ENCODE measurements at regions not wholly inside any gene's neighbourhood (a gene's known extent, or its start where the extent isn't known, plus 50 kb on each side); places are given as distances from the start of the nearest gene placed in this dataset.
"Not testable (repeated sequence)": the region's sequence is repeated elsewhere in the genome, so short reads cannot be mapped to it uniquely, and the experiment has no call there.

DNA sequence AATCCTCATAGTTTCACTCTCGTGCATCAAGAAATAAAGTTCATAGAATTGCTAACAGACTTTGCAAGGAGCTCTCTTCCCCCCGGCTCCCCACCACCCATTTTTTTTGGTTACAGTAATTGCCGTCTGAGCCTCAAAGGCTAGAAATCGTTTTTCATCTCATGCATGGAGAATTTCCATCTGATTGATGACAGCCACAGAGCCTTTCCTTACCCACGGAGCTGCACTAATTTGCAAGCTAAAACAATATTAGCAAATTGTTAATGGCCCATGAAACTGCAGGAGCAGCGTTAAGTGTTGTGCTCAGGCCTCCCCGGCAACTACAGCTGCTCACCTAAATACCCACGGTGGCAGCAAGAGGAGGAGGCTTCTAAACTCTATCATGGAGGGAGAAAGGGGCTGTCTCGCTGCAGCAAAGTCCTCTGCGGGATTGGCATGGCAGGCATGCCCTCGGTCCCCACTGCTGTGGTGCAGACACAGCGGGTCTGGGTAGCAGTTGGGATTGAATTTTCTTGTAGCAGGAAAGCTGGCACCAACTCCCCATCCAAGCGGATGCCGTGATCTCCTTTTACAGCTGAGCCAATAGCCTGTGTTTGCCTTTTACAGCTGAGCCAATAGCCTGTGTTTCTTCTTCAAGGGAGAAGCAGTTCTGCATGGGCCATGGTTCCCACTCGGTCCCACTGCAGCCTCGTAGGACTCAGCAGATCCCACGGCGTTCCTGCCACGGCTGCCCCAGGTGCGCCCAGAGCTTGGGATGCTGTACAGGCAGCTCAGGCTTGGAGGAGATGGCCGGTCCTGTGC, 412.3 kb downstream of the BRD1 start:
- no peak for DNase-seq

DNA sequence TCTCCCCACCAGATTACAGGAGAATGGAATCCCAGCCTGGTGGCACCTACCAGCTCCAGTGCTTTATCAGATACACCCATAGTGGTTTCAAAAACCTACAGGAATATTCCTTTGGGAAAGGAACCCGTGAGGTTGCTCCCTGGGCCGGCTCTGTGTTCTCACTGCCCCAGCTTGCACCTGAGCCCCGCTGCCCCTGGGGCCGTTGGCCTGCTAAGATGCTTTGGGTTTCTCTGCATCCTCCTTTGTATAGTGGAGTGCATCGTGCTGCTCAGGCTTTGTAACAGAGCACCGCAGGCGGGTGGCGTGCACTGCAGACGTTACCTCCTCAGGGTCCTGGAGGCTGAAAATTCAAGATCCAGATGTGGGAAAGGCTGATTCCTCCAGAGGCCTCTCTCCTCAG, 414.1 kb downstream of the BRD1 start:
- DNase-seq: no peak

DNA sequence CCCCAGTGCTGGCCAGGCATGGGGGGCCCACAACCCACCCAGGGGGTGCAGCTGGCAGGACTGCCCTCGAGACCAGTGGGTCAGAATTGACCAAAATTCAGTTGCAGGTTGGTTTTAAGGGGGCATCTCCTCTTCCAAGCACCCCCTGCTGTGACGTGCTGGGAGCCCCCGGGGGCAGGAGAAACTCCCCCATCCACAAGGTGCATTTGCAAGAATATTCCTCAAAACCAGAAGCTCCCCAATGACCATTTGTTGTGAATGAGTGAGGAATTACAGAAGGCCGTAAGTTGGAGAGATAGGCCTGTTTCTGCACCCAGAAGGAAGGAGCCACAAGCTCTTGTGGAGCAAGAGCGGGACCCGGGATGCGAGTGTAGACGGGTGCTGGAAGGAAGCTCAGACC, 414.5 kb downstream of the BRD1 start:
- no peak for DNase-seq

GRCh38 chr22:49412236-49412635, 415.4 kb downstream of the BRD1 start:
- no peak for DNase-seq

GRCh38 chr22:49411236-49411635, 416.4 kb downstream of the BRD1 start:
- no peak for DNase-seq

DNA sequence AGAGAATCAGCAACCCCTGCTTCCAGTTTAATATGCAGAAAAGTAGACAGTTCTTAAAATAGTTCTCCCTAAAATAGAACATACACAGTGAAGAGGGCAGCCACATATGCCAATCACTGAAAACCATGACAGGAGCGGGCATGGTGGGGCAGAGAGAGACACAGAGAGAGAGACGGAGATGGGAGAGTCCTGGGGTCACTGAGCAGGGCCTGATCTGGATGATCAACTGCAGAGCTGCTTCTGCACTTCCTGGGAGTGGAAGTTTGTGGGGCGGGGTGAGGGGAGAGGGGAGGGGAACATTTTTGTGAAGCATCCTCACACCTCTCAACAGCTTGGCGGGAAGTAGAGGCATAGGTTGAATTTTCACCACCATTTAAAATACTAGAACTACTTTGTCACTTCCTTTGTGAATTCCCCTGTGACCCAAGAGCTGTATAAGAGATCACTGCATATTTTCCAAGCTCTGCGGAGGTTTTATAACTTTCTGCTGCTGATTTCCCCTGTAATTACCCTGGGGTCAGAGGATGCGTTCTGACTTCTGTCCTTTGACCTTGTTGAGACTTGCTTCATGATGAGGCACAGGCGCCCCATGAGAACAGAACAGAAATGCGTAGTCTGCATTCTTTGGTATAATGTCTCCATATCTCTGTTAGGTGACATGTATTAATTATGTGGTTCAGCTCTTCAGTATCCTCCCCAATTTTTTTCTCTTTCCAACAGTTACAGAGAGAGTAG, 419.4 kb downstream of the BRD1 start:
- no peak for DNase-seq

GRCh38 chr22:49406879-49407587, 420.6 kb downstream of the BRD1 start:
- no peak for DNase-seq

DNA sequence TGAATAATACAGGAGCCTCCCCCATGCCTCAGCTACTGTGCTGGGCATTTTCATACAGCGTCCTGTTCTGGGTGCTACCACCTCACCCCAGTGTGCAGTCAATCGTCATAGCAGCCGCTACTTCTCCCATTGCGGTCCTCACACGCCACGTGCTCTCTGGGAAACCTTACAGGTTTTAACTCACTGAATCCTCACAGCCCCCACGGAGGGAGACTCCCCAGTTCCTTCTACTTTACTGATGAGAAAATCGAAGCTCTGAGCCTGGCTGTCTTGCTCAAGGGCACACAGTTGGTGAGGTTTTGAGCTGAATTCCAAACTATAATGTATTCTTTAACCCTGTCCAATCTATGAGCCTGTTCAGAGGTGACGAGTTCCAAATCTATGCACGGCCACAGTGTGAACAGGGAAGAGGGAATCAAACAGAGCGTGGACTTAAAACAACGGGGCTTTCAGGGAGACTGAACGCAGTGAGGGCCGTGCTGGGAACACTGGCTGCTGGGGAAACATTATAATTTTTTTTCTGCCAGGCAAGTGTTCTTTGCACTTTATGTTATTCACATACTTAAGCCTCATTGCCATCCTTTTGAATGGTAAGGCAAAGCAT, 421.5 kb downstream of the BRD1 start:
- DNase-seq: no peak

DNA sequence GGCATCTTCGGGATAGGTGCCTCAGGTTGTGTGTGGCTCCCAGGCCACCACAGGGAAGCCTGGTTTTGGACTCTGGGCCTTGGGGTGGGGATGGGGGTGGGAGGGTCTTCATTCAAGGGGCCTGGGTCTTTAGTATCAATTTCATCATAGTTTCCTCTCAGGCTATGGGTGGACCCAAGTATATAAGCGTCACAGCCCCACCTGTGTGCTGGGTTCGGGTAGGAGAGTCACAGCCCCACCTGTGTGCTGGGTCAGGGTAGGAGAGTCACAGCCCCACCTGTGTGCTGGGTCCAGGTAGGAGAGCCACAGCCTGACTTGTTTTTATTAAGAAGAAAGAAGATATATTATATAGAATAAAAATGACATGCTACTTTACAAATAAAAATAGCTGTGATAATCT, 422.1 kb downstream of the BRD1 start:
- DNase-seq: no peak

DNA sequence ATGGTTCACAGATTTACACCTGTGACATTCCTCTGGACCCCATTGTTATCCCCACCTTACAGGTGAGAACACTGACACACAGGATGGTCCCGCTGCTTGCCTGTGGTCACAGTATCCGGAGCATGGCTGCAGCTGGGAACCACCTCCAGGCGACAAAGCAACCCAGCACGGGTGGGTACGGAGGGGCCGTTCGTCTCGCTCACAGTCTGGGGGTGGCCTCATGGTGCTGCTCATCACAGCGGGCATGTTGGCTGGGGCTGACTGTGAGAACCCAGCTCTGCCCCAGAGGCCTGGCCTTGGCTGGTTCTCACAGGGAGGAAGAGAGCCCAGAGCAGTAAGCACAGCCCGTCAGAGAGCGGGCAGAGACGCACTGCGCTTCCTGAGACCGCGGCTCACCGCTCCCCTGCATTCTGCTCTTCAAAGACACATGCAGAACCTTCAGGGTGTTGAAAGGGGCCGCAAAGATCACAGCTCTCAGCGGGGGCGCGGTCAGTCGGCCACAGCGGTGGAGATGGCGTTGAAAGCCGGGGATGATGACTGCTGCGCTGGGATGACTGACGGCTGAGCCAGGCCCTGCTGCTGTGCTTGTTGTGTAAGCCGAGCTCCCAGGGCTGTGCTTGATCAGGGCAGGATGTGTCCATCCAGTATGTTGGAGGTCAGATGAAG, 423.0 kb downstream of the BRD1 start:
- no peak for DNase-seq

DNA sequence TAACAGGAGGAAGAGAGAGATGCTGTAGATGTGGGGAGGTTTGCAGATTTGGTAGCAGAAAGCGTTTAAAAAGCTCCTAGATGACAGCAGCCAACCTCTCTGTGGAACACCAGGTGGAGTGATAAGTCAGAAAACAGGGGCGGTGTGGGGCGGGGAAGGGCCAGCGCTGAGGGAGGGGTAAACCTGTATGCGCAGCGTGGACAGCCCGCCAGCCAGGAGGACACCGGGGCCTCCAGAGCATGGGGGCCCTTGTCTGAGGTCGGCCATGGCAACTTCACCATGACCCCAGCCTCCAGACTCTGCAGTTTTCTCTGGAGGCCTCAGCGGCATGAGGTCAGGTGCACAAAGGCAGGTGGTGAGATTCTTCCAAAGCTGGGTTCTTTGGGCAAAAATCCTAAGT, 423.7 kb downstream of the BRD1 start:
- DNase-seq: no peak

- DNase-seq: no peak
Measured at GRCh38 chr22:49403102-49403501, 424.6 kb downstream of the BRD1 start.

DNA sequence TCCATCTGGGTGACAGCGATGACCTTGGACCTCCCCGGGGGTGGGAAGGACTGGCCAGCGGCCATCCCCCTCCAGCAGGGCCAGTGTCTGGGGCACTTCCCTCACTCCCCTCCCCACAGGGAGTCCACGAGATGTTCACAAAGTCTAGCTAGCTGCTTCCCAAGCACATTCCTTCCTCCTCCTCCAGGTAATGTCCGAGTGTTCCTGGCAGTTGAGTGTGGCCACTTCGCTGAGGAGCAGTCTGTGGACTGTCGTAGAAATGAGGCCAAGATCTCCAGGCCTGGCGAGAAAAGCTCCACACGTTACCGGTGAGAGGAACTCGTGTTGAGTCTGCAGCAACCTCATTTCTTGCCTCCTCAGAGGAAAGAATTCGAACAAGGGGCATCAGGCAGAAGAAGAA, 425.5 kb downstream of the BRD1 start:
- no peak for DNase-seq

- DNase-seq: no peak
Measured at GRCh38 chr22:49400941-49401598, 426.6 kb downstream of the BRD1 start.

DNA sequence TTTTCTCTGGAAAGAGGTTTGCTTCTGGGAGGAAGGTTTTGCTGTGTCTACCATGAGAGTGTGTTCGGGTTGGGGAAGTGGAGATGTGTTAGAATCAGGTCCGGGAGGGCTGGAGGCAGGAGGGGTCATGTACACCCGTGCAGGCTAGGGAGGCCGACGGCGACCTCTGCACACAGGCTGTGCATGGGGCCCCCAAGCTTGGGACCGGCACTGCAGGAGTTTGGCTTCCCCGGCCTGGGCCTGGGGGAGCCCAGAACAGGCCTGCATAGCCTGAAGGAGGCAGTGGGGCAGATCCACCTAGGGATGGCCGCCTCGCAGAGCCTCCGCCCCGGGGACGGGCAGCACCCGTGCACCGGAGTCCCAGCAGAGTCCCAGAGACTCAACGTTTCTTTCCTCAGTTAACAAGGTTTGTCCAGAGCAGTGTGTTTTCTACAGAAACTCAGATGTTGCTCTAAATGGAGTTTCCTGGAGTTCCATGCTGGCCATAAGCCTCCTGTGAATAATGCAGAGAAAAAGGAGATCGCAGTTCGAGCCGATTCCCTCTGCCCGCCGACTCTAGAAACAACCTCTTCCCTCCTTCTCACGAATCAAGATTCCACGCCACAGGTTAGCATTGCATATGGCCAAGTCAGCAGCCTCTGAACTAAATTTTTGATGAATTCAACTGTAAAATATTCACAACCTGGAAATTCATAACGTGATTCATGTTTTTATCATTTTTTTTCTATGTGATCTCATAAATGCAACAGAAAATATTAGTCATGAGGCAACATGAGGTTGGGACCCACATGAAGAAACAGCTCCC, 427.3 kb downstream of the BRD1 start:
- DNase-seq: no peak

DNA sequence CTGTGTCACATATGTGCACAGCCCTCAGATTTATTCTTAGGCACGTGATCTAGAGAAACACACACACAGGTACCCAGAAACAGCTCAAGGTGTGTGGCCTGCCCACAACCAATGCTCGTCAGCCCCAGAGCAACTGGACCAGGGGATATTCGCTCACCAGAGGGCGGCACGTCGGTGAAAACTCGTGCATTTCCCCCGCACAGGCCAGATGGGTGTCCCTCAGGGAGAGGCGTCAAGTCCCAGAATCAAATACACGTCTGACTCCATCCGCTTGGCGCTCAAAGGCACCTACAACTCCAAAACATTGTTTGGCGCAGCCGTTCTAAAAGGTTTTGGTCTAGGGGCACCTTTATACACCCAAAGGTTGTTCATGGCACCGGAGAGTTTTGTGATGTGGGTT, 429.0 kb downstream of the BRD1 start:
- DNase-seq: no peak

DNA sequence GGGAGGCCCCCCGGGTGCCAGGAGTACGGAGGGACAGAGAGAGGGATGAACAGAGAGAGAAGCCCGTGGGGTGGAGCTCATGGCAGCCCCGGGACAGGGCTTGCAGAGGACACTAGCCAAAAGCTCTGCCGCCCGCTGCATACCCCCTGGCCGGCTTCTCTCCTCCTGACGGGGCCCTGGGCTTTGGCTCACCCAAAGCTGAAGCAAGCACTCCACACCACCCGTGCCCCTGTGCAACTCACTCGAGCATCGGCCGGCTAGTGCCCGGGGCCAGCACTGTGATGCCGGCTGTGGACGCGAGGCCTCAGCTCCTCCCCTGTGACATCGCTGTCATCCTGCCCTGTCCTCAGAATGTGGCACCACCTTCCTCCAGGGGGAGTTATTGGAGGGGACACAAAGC, 429.6 kb downstream of the BRD1 start:
- no peak for DNase-seq

DNA sequence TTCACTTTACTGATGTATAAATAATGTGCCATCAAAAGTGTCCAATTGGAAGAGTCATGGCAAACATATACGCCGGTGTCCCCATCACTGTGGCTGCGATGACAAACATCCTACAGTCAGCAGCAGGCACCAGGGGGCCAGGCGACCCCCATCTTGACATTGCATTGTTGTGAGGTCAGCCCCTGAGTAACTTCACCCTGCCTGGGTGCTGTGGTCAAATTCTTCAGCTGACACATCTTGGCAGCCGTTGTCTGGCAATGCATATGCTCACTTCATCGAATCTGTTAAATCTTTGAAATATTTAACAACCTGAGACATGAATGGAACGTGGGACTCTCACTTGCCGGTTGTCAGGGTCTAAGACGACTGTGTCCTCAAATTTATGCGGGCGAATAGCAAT, 430.9 kb downstream of the BRD1 start:
- DNase-seq: no peak

- DNase-seq: no peak
Measured at GRCh38 chr22:49395617-49396016, 432.1 kb downstream of the BRD1 start.

GRCh38 chr22:49395062-49395461, 432.6 kb downstream of the BRD1 start:
- DNase-seq: not testable (repeated sequence)
